HG03060 (cell line): ENCODE measurements at regions not wholly inside any gene's neighbourhood (a gene's known extent, or its start where the extent isn't known, plus 50 kb on each side); places are given as distances from the start of the nearest gene placed in this dataset.

Experiments
- ATAC-seq: cut with Tn5 transposase; IDR thresholded peaks from one replicate; pipeline ENCODE4 v1.9.1; 2021; ENCODE audit warnings: low read depth, moderate number of reproducible peaks; ENCODE audit not compliant: unreplicated experiment

DNA sequence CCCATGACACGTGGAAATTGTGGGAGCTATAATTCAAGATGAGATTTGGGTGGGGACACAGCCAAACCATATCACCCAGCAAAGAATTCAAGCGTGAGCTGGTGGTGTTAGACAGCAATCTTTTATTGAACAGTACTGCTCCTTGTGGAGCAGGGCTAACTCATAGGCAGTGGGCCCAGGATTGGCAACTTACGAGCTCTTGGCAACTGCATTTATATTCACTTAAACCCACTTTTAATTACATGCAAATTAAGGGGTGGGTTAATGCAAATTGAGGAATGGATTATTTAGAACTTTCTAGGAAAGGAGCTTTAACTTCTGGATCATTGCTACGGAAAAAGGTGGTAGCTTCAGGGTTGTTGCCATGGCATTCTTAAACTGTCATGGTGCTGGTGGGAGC lies 135.6 kb upstream of the KAZN start:
- ATAC-seq, result no peak

DNA sequence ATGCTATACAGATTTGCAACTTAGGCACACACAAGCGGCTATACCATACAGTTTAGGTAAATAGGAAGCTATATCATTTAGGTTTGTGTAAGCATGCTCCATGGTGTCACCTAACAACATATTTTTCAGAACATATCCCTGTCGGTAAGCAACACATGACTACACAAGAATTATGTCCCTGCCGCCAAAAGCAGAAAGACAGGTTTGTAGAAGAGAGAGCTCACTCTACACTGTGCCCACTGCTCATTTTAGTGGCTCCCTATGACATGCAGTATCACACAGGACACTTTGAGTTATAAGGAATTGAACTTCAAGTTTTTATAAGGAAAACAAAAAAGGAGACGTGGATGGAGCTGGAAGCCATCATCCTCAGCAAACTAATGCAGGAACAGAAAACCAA lies 132.5 kb upstream of the KAZN start:
- no peak for ATAC-seq

DNA sequence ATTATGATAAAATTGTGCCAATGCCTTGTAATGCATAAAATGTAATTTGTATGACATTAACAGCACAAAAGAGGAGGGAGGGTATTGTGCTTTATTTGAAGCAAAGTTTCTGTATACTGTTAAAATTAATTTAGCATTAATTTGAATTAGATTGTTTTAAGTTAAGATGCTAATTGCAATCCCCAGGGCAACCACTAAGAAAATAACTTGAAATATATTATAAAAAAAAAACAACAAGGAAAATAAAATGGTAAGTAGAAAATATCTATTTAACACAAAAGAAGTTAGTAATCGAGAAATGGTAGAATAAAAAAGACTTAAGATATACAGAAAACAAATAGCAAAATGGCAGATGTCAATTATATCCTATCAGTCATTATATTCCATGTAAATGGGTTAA lies 131.4 kb upstream of the KAZN start:
- no peak for ATAC-seq

DNA sequence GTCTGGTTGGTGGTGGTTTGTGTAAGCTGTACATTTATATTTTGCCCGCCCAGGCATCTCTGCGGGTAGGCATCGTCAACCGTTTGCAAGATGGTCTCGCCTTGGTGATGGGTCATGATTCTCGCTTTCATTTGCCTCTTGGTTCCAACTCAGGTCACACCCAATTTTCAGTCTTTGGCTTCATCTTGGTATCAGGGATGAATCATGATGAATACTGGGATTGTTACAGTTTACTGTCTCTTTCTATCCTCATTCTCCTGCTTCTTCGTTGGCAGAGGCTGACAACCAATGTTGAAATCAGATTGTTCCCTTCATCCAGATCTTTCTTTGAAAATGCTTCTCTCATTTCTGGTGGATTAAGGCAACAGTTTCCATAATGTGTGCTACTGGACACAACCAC lies 129.7 kb upstream of the KAZN start:
- ATAC-seq, result no peak

DNA sequence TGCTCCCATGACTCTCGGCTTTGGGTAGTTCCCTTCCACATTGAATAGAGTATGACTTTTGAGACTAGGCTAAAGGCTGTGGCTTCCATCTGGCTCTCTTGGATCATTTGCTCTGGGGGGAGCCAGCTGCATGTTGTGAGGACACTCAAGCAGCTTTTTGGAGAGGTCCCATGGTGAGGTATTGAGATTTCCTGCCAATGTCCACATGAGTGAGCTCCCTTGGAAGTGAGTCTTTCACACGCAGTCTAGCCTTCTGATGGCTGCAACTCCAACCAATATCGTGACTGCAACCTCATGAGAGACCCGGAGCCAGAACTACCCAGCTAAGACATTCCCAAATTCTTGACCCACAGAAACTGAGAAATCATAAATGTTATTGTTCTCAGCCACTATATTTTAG lies 127.7 kb upstream of the KAZN start:
- no peak for ATAC-seq

DNA sequence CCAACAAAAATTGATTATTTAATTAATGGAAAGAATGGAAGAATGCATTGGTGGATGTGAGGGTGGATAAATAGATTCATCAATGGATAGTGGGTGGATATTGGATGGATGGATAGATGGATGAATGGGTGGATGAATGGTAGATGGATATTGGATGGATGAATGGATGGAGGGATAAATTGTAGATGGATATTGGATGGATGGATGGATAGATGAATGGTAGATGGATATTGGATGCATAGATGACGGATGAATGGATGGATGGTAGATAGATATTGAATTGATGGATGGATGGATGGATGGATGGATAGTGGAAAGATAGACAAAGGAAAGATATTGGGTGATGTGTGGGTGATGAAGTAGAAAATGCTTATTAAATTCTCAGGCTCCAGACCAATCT lies 123.6 kb upstream of the KAZN start:
- no peak for ATAC-seq

DNA sequence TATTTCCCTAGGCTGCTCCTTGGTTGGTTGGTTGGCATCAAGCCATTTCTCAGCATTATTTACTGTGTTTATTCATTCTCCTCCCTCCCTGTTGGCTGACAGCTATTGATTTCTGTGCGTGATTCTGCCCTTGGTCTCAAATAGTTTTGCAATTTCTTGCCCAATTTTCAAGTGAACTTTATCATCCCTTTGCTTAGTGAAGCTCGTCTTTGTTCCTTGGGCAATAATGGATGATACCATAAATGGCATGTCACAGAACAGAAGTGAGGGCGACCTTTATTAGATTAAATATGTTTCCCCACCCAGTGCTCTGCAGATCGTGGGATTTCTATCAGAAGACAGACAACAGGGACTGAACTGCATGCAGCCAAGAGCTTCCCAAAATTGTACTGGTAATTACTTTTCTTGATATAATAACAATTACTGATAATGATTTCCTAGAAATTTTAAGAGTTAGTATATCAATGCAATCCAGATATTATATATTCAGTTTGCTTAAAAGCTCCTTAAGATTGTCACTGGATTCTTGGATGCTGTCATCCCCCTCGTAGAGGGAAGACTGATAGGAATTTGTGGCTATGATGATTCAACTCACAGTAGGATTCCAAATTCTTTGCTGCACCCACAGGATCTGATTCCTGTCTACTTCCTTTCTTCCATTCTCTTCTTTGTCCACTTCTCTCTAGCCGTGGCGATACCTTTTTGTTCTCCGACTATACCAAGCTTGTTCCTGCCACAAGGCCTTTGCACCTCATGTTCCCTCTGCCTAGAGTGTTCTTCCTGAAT lies 122.1 kb upstream of the KAZN start:
- no peak for ATAC-seq

DNA sequence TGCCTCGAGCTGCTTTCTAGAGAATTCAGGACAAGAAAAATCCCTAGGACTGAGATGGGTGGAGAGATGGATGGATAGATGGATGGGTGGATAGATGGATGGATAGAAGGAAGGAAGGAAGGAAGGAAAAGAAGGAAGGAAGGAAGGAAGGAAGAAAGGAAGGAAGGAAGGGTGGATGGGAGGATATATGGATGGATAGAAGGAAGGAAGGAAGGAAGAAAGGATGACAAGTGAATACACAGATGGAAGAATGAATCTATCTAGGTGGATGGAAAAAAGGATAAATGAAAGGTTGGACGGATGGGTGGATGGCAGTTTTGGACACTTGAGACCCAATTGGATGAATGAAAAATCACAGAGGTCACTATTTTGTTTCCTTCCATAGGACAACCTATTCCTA lies 120.4 kb upstream of the KAZN start:
- ATAC-seq, result no peak

DNA sequence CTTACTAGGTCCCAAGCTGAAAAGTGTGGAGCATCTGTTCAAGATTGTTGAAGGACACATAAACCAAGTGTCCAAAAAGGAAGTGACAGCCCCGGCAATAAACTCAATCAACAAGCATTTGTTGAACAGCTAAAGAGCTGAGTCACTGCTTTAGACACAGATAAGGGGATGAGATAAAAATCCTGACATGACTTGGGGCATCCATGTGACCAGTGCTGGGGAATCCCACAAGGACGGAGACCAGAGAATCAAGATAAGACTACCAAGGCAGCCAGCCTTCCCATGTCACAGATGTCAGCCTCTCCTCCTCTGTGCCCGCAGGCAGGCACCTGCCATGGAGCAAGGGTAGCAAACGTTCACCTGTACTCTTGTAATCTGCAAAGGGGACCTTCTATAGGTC lies 118.6 kb upstream of the KAZN start:
- no peak for ATAC-seq

DNA sequence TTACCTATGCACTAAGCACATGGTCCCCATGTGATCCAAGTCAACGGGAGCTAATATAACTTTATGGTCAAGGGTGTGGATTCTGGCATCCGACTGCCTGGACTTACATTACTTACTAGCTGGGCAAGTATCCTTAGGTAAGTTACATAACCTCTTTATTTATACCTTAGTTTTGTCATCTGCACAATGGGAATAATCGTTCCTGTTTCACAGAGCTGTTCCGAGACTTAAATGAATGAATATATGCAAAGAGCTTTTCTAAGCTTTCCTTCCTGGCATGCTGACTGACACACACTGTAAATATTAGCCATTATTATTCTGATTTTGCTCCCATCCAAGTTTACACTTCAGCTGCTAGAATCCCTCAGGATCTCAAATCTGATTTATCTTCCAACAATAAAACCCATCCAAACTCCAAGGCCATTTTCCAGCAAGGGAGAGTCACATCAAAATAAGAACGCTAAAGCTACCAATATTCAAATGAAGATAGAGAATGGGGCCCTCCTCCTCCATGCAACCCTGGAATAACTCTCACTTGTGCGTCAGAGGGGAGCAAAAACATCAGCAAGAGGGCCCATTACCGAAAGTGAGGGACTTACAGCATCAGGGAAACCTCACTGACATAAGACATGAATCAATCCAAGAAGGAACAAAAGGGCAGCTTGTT lies 115.6 kb upstream of the KAZN start:
- ATAC-seq, result no peak

DNA sequence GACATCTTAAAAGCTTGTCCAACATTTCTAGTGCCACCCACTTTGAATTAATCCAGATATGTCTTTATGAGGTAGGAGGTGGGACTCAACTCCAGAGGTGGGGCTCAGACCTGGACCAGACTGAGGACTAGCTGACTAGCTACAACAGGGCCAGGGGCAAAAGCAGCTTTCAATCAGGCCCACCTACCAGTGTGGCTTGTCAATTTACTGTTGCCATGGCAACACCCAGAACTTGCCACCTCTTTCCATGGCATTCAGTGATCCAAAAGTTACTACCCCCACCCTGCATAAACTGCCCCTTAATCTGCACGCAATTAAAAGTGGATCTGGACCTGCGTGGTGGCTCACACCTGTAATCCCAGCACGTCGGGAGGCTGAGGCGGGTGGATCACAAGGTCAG lies 113.2 kb upstream of the KAZN start:
- ATAC-seq, result no peak

DNA sequence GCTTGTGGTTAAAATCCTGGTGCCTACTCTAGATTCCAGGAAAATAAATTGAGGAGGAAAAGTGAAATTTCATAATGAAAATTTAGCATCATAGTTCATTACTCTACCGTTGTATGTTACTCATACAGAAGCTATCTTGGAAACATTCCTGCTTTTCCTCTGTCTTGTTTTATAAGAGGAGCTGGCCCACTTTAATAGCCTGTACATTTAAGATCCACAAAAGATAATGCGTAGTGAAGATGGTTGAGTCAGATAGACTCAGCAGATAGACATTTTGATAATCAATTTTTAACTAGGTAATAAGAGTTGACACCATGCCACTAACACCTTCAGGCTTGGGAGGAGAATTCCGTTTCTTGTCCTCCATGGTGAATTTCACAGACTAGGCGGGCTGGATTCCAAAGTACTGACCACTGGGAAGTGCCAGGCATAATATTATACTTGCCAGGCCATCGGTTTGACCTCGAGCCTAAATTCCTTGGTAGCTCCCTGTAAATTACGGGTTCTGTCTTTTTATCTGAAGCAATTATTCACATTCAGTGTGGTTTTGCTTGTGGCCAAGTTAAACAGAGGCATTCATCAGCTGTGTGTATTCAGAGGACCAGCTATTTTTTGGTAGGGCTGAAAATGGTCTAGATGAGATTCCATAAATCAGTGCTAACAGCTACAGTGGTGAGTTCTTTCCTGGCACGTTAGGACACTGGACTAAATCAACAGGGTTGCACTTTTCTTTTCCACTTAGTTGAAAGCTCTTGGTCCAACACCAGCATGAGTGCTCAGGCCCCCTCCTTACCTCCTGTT lies 111.9 kb upstream of the KAZN start:
- no peak for ATAC-seq

DNA sequence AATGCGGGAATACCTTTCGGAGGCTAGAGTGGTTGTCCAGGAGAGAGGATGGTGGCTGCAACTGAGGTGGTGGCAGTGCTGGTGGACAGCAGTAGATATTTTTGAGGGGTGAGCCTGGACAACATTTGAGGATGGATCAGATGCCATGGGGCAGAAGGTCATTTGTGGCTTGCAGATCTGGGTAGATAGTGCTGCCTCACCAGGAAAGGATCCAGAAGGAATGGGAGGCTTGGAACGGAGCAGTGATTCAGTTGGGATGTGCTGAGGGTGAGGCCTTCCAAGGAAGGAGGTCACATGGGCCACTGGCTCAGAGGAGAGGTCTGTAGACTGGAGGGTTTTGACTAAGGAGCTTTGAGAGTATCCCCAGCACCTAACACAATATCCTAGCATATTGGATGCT lies 110.8 kb upstream of the KAZN start:
- no peak for ATAC-seq

DNA sequence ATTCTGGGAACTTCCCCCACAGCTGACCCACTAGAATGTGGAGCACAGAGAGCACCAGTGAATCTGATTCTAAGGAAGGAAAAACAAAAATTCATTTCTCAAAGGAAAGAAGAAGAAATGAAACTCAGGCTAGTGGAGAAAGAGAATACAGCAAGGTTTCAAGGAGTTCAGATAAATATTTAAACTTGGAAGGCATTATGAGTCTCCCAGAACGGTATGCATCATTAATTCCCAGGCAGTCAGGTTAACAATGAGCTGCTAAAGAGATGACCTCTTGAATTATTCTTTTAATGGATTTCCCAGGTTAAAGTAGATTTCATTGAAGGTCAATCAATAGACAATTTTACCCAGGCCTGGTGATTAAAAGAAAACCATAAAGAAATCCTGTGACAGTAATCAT lies 103.6 kb upstream of the KAZN start:
- no peak for ATAC-seq

DNA sequence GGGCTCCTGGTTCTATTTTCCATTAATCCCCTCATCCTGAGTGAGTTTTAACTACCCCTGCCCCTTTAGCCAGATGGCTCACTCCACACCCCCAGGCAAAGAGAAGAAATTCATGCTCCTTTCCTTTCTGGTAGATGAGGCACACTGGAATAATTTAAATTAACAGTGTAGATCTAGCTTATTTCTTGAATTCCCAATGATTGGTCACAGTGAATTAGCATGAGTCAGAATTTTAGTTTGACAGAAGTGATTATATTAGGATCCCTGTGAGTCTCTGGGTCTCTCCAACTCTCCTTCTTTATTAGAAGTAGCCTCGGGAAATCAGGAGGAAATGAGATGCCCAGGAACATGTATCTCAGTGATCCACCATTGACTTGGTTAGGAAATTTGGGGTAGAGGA lies 103.1 kb upstream of the KAZN start:
- ATAC-seq, result no peak

DNA sequence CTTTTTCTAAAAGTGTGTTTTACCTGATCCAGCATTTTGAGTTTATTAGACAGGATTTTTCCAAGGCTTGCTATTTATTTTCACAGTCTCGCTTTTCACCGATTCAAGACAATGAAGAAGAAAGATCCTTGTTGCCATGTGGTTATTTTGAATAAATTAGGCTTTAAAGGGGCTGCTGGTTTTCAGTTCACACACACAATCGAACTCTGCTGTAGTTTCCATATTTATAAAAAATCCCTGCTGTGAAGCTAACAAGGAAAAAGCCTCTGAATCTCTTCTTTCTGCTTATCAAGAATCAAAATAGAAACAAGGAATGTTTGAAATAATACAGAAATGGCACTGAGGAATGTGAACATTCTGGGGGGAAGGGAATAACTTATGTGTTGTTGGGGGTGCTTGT lies 102.5 kb upstream of the KAZN start:
- no peak for ATAC-seq

DNA sequence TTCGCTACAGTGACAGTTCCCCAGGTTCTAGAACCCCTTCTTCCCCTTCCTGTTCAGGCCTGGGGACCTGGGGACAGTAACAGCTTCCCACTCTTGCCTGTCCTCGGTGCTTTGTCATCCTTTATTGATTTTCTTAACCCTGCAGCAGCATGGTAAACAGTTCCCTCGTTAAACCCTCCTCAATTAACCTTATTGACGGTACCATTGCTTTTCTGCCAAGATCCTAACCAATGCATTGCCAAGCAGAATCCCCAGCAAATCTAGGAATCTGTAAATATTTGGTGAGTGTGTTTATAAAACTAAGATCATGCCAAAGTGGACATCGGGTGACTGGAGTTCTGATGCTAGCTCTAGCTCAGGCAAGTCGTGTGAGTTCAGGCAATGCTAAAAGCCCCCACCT lies 99.6 kb upstream of the KAZN start:
- no peak for ATAC-seq

DNA sequence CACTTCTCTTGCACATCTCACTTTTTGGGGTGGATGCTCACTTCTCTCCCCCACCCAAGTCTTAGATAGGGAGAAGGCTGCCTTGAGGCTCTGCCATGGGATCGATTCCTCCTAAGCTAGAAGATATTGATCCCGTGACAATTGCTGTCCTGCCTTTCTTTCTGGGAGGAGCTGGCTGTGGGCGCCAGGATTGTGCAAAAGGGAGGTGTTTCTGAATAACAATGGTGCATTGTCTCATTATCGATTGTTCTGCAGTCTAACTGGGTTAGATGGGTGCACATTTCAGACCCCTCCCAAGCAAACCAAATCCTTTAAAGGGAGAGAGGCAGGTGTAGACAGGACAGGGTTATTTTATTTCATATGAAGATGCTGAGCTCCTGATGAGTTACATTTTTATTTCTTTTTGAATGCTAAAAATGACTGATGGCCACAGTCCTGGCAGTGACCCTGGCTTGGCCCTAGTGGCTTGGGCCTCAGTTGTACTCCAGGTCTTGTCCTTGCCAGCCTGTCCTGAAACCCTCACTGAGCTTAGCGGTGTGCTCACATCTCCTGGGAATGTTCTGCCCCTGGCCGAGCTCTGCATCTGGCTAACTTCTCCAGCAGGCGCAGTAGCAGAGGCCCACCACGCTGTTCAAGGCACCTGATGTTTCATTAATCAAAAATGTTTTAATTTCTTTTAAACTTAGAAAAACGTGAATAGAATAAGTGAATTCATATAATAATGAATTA lies 99.0 kb upstream of the KAZN start:
- ATAC-seq, result no peak

DNA sequence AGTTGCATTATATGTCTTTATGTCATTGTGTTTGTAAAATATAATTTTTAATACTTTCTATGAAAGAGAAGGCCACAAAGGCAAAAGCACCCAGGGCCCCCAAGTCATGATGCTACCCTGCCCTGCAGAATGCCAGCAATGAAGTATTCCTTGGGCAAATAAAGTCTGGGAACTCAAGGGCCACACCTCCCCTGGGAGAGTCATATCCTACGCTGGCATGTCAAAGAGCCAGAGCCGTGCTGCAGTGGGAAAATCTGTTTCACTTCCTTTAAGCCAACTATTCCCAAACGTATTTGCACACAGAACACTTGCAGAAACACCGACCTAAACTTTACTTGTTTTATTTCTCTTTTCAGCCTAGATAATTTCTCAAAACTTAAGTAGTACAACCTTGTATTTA lies 98.4 kb upstream of the KAZN start:
- no peak for ATAC-seq

DNA sequence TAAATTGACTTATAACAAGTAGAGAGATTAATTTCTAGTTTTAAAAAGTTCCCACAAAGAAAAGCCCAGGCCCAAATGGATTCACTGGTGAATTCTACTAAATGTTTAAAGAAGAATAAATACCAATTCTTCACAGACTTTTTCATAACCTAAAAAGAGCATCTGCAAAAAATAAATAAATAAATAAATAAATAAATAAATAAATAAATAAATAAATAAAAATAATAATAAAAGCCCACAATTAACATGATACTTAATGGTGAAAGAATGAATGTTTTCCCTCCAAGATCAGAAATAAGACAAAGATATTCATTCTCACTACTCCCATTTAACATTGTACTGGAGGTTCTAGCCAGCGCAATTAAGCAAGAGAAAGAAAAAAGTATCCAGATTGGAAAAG lies 97.6 kb upstream of the KAZN start:
- ATAC-seq, result no peak

DNA sequence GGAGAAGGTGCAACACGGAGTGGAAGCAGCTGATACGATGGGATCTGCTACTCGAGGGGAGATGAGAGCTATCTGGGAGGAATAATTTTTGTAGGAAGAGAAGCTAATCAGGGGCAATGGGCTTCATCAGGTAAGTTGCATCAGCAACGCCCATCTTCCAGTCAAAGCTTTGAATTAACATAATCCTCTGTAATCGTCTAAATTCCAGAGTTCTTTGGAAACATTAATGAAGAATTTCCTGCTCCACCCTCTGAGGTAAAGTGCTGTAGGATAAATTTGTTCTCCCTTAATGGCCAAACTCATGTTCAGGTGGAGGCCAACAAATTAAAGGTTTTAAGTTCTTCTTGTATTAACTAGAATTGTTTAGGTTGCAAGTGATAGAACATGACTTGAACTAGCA lies 94.0 kb upstream of the KAZN start:
- ATAC-seq, result no peak
